ENCODE measurements at regions not wholly inside any gene's neighbourhood (a gene's known extent, or its start where the extent isn't known, plus 50 kb on each side); places are given as distances from the start of the nearest gene placed in this dataset.

DNA sequence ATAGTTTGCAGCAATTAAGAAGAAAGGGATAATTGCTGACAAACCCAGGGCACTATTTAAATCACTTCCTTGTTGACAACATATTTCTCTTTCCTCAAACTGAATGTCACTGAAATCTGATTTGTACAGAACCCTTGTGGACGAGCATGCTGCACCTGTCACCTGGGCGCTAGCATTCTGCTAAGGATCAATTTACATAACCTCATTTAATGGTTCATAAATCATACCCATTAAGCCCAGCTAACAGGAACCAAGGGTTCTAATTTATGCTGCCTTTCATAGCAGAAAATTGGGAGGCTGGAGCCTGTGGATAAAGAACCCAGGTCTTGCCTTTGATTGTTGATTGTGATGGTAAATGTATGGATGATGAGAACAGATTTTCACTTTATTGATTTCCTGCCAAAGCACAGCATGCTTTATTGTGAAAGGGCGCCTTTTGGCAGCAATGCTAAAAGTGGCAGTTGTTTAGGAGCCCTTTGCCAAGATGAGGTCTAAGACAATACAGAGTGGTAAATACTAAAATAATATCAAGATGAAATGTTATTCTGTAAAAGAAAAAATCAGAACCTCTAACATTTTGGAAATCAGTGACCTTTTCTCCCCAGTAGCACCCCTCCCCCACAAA is 95.4 kb downstream of the NKX2-1 start:
- TF ChIP-seq EP300 (IDR thresholded peaks at IDR 0.05) (no peak), POLR2A (IDR thresholded peaks at IDR 0.05; ENCODE audit: low read depth) (no peak), POLR2AphosphoS5 (IDR thresholded peaks at IDR 0.05) (no peak)
- TF ChIP-seq, protein P1, sequence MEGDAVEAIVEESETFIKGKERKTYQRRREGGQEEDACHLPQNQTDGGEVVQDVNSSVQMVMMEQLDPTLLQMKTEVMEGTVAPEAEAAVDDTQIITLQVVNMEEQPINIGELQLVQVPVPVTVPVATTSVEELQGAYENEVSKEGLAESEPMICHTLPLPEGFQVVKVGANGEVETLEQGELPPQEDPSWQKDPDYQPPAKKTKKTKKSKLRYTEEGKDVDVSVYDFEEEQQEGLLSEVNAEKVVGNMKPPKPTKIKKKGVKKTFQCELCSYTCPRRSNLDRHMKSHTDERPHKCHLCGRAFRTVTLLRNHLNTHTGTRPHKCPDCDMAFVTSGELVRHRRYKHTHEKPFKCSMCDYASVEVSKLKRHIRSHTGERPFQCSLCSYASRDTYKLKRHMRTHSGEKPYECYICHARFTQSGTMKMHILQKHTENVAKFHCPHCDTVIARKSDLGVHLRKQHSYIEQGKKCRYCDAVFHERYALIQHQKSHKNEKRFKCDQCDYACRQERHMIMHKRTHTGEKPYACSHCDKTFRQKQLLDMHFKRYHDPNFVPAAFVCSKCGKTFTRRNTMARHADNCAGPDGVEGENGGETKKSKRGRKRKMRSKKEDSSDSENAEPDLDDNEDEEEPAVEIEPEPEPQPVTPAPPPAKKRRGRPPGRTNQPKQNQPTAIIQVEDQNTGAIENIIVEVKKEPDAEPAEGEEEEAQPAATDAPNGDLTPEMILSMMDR (IDR thresholded peaks at IDR 0.05) = no peak

Measured in esophagus muscularis mucosa (tissue), 4 donors.